HG03457 (cell line): ENCODE measurements at regions not wholly inside any gene's neighbourhood (a gene's known extent, or its start where the extent isn't known, plus 50 kb on each side); places are given as distances from the start of the nearest gene placed in this dataset.

ENCODE experiments used
- ATAC-seq: cut with Tn5 transposase; IDR thresholded peaks from one replicate; pipeline ENCODE4 v1.9.1; 2021; ENCODE audit warnings: moderate number of reproducible peaks; ENCODE audit not compliant: unreplicated experiment

DNA sequence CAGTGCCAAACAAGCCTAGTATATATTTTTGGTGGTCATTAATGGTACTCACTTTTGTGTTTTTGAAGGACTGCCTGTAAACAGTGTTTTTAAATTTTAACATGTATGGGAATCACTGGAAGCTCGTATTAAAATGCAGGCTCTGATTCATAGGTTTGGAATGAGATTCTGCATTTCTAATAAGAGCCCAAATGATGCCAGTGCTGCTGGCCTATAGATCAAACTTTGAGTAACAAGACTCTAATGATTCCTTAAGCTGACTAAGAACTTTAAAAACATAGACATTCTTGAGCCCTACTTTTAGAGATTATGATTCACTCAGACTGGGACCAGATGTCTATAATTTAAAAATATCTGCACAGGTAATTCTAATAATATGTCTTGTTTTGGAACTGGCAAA is 823.2 kb upstream of the LCORL start:
- ATAC-seq: no peak

- no peak for ATAC-seq
Observed at GRCh38 chr4:18842431-18842830, 820.9 kb upstream of the LCORL start.

GRCh38 chr4:18840481-18840880 is 818.9 kb upstream of the LCORL start:
- ATAC-seq: no peak

GRCh38 chr4:18816228-18816895 is 794.8 kb upstream of the LCORL start:
- ATAC-seq: no peak

DNA sequence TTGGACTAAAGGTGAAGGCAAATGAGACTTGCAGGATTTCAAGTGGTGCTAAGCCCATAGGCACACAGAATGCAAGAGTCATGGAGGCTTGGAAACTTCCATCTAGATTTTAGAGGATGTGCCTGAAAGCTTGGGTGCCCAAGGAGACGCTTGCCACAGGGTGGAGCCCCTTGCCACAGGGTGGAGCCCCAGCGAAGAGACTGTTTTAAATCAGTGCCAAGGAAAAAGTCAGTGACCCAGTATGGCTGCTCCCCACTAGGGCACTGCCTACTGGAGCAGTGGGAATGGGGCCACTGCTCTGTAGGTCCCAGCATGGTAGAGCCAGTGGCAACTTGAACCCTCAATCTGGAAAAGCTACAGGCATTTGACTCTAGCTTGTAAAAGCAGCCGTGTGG is 794.2 kb upstream of the LCORL start:
- ATAC-seq: no peak

- ATAC-seq: no peak
Observed at GRCh38 chr4:18815081-18815778, 793.7 kb upstream of the LCORL start.

DNA sequence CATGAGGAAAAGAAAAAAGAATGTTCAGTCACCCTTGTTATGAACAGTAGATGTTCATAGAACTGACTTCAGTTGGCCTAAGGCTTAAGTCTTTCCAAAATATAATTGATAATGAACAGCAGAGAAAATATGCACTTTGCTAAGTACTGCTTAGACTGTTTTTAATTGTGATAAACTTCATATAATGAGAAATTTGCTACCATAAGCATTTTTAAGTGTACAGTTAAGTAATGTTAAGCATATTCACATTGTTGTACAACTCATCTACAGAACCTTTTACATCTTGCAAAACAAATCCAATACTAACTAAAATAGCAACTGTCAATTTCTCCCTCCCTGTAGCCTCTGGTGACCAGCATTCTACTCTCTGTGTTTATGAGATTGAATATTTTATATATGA is 792.2 kb upstream of the LCORL start:
- ATAC-seq: no peak

GRCh38 chr4:18813055-18813454 is 791.5 kb upstream of the LCORL start:
- ATAC-seq: no peak

- ATAC-seq: no peak
Observed at GRCh38 chr4:18803781-18804180, 782.2 kb upstream of the LCORL start.

GRCh38 chr4:18798123-18798522 is 776.6 kb upstream of the LCORL start:
- no peak for ATAC-seq

DNA sequence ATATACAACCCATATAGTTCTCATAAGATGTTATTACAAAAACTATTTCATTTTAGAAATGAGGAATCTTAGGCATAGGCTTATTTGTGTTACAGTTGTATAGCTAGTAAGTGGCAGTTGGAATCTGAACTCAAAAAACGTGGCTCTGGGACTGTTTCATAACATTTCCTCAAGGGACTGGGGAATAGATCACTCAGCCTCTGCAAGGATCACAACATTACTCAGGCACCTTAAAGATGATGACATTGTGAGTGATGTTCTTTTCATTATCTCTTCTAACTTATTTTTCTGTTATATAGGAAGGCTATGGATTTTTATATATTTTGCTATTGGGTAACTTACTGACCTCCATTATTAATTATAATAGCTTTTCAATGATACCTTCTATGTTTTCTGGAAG is 774.2 kb upstream of the LCORL start:
- ATAC-seq: no peak

- ATAC-seq: no peak
Observed at GRCh38 chr4:18777190-18777930, 755.8 kb upstream of the LCORL start.

DNA sequence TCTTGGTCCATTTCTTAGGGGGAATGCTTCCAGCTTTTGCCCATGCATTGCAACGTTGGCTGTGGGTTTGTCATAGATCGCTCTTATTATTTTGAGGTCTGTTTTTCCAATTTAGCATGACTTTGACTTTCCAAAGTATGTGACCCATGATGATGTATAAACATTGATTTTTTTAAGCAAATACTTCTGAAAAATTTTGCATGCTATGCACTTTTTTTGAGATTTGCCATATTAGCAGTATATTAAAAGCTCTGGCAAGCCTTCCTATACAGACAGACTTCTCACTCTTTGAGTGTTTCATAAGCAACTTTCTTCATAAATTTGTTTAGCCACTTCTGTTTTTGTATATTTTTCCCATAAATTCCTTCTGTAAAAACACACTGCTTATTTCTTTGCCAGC is 746.4 kb upstream of the LCORL start:
- ATAC-seq: no peak

- ATAC-seq: no peak
Observed at GRCh38 chr4:18756671-18757070, 735.1 kb upstream of the LCORL start.

GRCh38 chr4:18754180-18754579 is 732.6 kb upstream of the LCORL start:
- no peak for ATAC-seq

DNA sequence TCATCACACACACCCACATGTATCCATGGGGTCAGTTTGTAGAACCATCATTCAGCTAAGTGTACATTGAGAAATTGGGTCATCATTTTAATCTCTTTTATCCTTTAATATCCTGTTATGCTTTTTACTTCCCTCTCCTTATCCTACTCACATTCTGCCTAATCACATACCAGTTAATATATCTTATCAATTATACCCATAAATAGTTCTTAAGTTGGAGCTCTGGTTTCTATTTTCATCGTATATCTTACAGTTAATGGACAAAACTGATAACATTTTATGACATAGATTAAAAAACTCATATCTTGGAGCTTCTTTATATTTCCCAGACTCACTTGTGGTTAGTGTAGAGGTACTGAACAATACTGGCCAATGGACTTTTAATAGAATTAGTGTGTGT is 729.5 kb upstream of the LCORL start:
- no peak for ATAC-seq

GRCh38 chr4:18749391-18749790 is 727.8 kb upstream of the LCORL start:
- ATAC-seq: no peak

GRCh38 chr4:18736551-18736950 is 715.0 kb upstream of the LCORL start:
- no peak for ATAC-seq

- no peak for ATAC-seq
Observed at GRCh38 chr4:18735740-18736268, 714.2 kb upstream of the LCORL start.

DNA sequence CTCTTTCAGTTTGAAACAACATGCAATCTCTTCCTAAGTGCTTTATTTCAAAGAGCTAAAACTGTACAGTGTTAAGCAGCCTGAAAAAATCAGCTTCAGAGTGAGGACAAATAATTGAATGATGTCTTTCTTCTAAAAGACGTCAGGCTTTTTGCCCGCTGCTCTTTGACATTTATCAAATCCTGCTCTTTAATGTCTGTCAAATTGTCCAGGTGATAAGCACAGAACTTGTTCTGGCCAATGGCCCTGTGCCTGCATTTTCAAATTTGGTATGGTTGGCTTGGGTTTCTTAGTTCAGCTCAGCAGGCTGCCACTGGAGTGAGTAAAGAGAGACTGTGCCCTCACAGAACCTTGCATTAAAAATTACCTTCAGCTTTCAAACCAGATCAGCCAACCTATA is 712.9 kb upstream of the LCORL start:
- ATAC-seq: no peak

DNA sequence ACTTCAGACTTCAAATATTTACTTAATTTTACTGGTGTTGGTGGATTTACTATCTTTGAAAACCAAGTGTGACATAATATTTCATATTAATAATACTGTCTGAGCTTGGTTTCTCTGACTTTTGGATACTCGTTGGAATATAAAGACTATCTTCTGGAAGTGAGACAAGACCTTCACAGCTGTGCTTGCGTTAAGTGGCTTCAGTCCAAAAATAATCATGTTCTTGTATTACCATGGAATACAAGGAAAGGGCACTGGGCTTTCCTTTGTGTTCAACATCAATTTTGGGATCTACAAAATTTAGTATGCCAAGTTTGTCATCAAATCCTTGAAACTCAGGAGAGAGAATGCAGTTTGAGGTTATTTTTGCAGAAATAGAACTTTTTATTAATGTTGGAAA is 712.4 kb upstream of the LCORL start:
- ATAC-seq: no peak

- no peak for ATAC-seq
Observed at GRCh38 chr4:18722748-18723191, 701.2 kb upstream of the LCORL start.
